ENCODE measurements at regions not wholly inside any gene's neighbourhood (a gene's known extent, or its start where the extent isn't known, plus 50 kb on each side); places are given as distances from the start of the nearest gene placed in this dataset.

DNA sequence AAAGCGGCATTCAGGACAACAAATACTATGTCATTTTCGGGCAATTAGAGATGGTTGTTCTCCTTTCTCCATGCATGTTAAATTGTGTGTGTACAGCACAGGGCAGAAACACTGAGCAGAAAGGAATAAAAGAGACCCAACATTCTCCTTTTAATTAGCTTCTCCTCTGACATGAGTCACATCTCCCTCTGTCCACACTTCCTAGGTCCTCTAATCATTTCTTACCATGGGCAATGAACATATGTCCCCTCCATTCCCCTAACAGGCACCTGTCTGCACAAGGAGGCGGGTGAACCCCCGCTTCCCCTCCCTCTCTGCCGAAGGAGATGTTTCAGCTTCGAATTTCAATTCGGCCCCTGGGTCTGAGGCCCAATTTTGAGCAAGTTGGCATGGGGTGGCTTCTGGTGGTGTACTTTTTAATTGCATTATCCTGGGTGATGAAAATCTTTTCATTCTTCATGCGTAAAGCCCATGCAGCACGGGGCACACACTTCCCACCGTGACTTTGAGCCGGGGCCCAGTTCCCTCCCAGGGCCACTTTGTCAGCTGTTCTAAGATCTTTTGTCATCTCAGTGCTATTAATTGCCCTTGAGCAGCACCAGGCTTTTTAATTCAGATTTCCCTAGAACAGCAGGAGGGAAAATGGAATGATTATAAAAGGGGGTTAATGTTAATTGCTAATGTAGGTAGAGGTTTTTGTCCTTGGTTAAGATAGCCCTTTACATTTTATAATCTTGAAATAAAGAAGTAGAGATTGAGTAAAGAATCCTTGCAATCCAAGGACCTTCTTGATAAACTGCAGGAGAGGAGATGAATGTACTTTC, 219.5 kb upstream of the NRP1 start (continued):
- TF ChIP-seq CHD7 (IDR thresholded peaks at IDR 0.05; ENCODE audit: insufficient replicate concordance, low read length) (no peak), CTBP2 (IDR thresholded peaks at IDR 0.05; ENCODE audit: borderline replicate concordance, insufficient read depth, insufficient read length, low read length) (no peak), ATF3 (IDR thresholded peaks at IDR 0.05; ENCODE audit: insufficient read depth, low read depth, low read length) (no peak), TEAD4 (IDR thresholded peaks at IDR 0.05; ENCODE audit: low read depth, low read length) (no peak), RAD21 (IDR thresholded peaks at IDR 0.05 in 1 of 2, conservative IDR thresholded peaks at IDR 0.05 in 1 of 2; ENCODE audit: low read depth in 2 of 2, low read length in 2 of 2) (no peak; a peak in 1 of 4 replicates), SAP30 (IDR thresholded peaks at IDR 0.05; ENCODE audit: insufficient read depth, insufficient replicate concordance, low read length) (no peak), RFX5 (IDR thresholded peaks at IDR 0.05; ENCODE audit: borderline replicate concordance, low read depth, low read length) (no peak), CREB1 (IDR thresholded peaks at IDR 0.05) (no peak)

Measured in H1 (cell line).